Calu3 (cell line): ENCODE measurements at regions not wholly inside any gene's neighbourhood (a gene's known extent, or its start where the extent isn't known, plus 50 kb on each side); places are given as distances from the start of the nearest gene placed in this dataset.
A peak's percentile ranks its signal among the peaks of the same experiment; 100 is the strongest.
"Not testable (repeated sequence)": the region's sequence is repeated elsewhere in the genome, so short reads cannot be mapped to it uniquely, and the experiment has no call there.

Experiments used
- BruUV-seq: library from RNA; stranded (reverse); fragments of 400-500 nt; replicated peaks from 2 replicates; lab custom pipeline; 2021; lab: Mats Ljungman, UMichigan
- CTCF ChIA-PET: fragments of 300-600 bp; sonication (Branson Sonifier 250); formaldehyde crosslinking; loops from one replicate; lab custom pipeline; 2022; ENCODE audit warnings: antibody characterized with exemption; lab: Charles Lee
- DNase-seq: peaks from one replicate; pipeline ENCODE4 v3.0.0; 2022
- H3K27ac Mint-ChIP-seq: one replicate; pipeline ENCODE4 v1.8.0; 2022; ENCODE audit warnings: mixed read lengths; ENCODE audit not compliant: unreplicated experiment
- H3K27me3 Mint-ChIP-seq: one replicate; pipeline ENCODE4 v1.8.0; 2022; ENCODE audit warnings: mixed read lengths; ENCODE audit not compliant: unreplicated experiment
- H3K36me3 Mint-ChIP-seq: one replicate; pipeline ENCODE4 v1.8.0; 2022; ENCODE audit warnings: mild to moderate bottlenecking, moderate library complexity, mixed read lengths; ENCODE audit not compliant: insufficient read depth, unreplicated experiment
- H3K4me1 Mint-ChIP-seq: one replicate; pipeline ENCODE4 v1.8.0; 2022; ENCODE audit warnings: mild to moderate bottlenecking, low read depth, mixed read lengths; ENCODE audit not compliant: unreplicated experiment
- H3K4me3 Mint-ChIP-seq: one replicate; pipeline ENCODE4 v1.8.0; 2022; ENCODE audit warnings: mild to moderate bottlenecking, low read depth, moderate library complexity, mixed read lengths; ENCODE audit not compliant: unreplicated experiment
- H3K9me3 Mint-ChIP-seq: one replicate; pipeline ENCODE4 v1.8.0; 2022; ENCODE audit warnings: low read depth, mixed read lengths; ENCODE audit not compliant: unreplicated experiment
- CTCF ChIP-seq: fragments of 200-600 bp; IDR thresholded peaks from one replicate; pipeline ENCODE4 v1.8.0; 2022; ENCODE audit warnings: antibody characterized with exemption; ENCODE audit not compliant: unreplicated experiment
- intact Hi-C: fragments of 100-400 bp; cut with micrococcal nuclease; formaldehyde crosslinking; loops from one replicate; pipeline ENCODE4 v1.10.0; 2022; ENCODE audit not compliant: unreplicated experiment

DNA sequence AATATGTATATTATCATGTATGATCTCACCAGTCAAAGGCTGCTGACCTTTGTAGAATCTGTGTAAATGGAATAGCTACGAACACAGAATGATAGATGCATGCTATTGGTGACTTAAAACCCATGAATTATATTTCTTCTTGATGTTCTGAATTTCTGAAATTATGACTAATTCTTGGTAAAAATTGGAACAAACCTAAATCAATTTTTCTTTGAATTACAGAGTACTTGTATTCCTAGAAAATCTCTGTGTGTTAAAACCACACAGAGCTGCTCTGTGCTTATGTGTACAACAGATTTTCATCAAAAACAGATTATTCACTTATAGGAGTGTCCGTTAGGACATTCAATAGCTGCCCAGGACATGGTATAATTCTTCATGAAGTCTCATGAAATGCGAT is 108.3 kb upstream of the MDFIC start:
- Mint-ChIP-seq H3K27ac (no peak overlapping the region), H3K4me3 (no peak overlapping the region), H3K36me3 (no peaks in the 10 kb centered on the region), H3K9me3 (no peaks in the 10 kb centered on the region), H3K4me1 (no peaks in the 10 kb centered on the region), H3K27me3 (no peaks in the 10 kb centered on the region)
- BruUV-seq, result no TSS peak
- TF ChIP-seq CTCF, result no peak
- DNase-seq, result no peak
- CTCF ChIA-PET, result interaction anchor here (0.6 kb wide), 1 partner anchor 819 kb away, joined by 3 read pairs; no protein-coding TSS in a partner anchor
- intact Hi-C loops, result no loop called here

DNA sequence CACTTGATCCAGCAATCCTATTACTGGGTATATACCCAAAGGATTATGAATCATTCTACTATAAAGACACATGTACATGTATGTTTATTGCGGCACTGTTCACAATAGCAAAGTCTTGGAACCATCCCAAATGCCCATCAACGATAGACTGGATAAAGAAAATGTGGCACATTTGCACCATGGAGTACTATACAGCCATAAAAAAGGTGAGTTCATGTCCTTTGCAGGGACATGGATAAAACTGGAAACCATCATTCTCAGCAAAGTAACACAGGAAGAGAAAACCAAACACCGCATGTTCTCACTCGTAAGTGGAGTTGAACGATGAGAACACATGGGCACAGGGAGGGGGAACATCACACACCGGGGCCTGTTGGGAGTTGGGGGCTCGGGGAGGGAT is 104.9 kb upstream of the MDFIC start:
- DNase-seq, H3K36me3 Mint-ChIP-seq, H3K9me3 Mint-ChIP-seq, intact Hi-C loops, BruUV-seq, H3K4me3 Mint-ChIP-seq, H3K27me3 Mint-ChIP-seq, CTCF ChIA-PET: not testable (repeated sequence)
- H3K27ac Mint-ChIP-seq, result peak overlapping the region; percentile 54
- peaks cover 10% of the 10 kb centered on the region for H3K4me1 Mint-ChIP-seq

DNA sequence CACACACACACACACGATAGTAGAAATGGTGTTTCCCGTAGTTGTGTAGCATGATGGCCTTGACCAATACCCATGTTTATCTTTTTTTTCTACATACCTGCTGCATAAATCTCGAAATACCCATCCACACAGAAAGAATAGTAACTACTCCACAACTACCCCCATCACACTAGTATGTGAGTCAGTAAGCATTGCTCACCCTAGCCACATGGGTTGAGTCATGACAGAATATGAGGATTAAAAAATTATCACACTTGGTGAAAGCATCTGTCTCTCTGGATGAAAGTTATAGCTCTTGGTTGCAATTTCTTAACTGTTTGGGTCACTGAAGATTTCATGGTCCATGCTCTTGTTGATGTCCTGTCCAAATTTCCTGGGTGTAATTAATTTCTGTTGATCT is 103.4 kb upstream of the MDFIC start:
- no peaks in the 10 kb centered on the region for H3K27me3 Mint-ChIP-seq
- H3K36me3 Mint-ChIP-seq, result peaks cover 7% of the 10 kb centered on the region
- H3K27ac Mint-ChIP-seq, result no peak overlapping the region
- CTCF ChIA-PET, result no interaction called here
- H3K4me3 Mint-ChIP-seq, result no peak overlapping the region
- H3K9me3 Mint-ChIP-seq, result no peaks in the 10 kb centered on the region
- no TSS peak for BruUV-seq
- DNase-seq, result no peak
- intact Hi-C loops, result no loop called here
- H3K4me1 Mint-ChIP-seq, result peaks cover 10% of the 10 kb centered on the region
- no peak for TF ChIP-seq CTCF

GRCh38 chr7:114819616-114820362 is 102.1 kb upstream of the MDFIC start:
- peak; percentile 55 for DNase-seq
- H3K36me3 Mint-ChIP-seq, result peaks cover 7% of the 10 kb centered on the region
- CTCF ChIA-PET, result interaction anchor here (0.9 to 1.0 kb wide), 2 partner anchors 272 to 738 kb away, joined by 3 read pairs; no protein-coding TSS in a partner anchor
- intact Hi-C loops, result no loop called here
- no peak for TF ChIP-seq CTCF
- no peak overlapping the region for H3K4me3 Mint-ChIP-seq
- H3K27ac Mint-ChIP-seq, result peak overlapping the region; percentile 71
- H3K9me3 Mint-ChIP-seq, result no peaks in the 10 kb centered on the region
- H3K4me1 Mint-ChIP-seq, result peaks cover 10% of the 10 kb centered on the region
- H3K27me3 Mint-ChIP-seq, result no peaks in the 10 kb centered on the region
- no TSS peak for BruUV-seq
